HepG2 (cell line): ENCODE measurements at regions not wholly inside any gene's neighbourhood (a gene's known extent, or its start where the extent isn't known, plus 50 kb on each side); places are given as distances from the start of the nearest gene placed in this dataset.

Experiments
- ATAC-seq: fragments of 200-7000 bp; cut with Tn5 transposase; 3 replicates; pipeline ENCODE4 v1.9.1; 2020; ENCODE audit warnings: mild to moderate bottlenecking, moderate library complexity
- BruUV-seq: library from RNA; stranded (reverse); fragments of 400-500 nt; replicated peaks from 2 replicates; lab custom pipeline; 2021; lab: Mats Ljungman, UMichigan
- CTCF ChIA-PET: fragments of 300-600 bp; formaldehyde crosslinking; extraction: SDS; loops from one replicate; lab custom pipeline; 2021; ENCODE audit warnings: low total read pairs, inconsistent platforms, low intra/inter-chr PET ratio; lab: Yijun Ruan, JAX
- POLR2A ChIA-PET: fragments of 350-600 bp; sonication (Branson Sonifier 250); formaldehyde crosslinking; loops from one replicate; lab custom pipeline; 2020; ENCODE audit warnings: antibody characterized with exemption, inconsistent platforms; lab: Yijun Ruan, JAX
- DNase-seq: peaks from one replicate; pipeline ENCODE4 v3.0.0-alpha.2; 2015; ENCODE audit warnings: low spot score
- FAIRE-seq: peaks from 3 replicates; lab custom pipeline; 2011; peaks lifted over from hg19 to GRCh38; lab: Jason Lieb, UNC
- H2AFZ ChIP-seq: one replicate; pipeline ENCODE4 v1.6.1; 2011; ENCODE audit warnings: low read length, inconsistent platforms
- H3K27ac ChIP-seq: fragments of 300-600 bp; 3 replicates; pipeline ENCODE4 v1.8.0; 2011; ENCODE audit warnings: mixed run types, mild to moderate bottlenecking, mixed read lengths, low read length, inconsistent platforms; ENCODE audit not compliant: insufficient read depth; ENCODE audit errors: extremely low read length
- H3K27me3 ChIP-seq, 2 experiments: fragments of 200-600 bp in 1 of 2; 2 replicates in 1 of 2; 3 replicates in 1 of 2; pipeline versions ENCODE4 v1.6.0 to v1.8.0; 2011; ENCODE audit warnings: low read length in 2 of 2, mild to moderate bottlenecking in 2 of 2, moderate library complexity in 2 of 2, inconsistent platforms in 1 of 2; ENCODE audit not compliant: insufficient read depth in 2 of 2, control insufficient read depth in 1 of 2
- H3K36me3 ChIP-seq, 2 experiments: fragments of 200-600 bp in 1 of 2; replicated peaks in 1 of 2; 2 replicates in 1 of 2; 3 replicates in 1 of 2; pipeline versions ENCODE4 v1.5.1 to v1.8.0; 2011; ENCODE audit warnings: low read length in 2 of 2, inconsistent platforms in 1 of 2; ENCODE audit not compliant: insufficient read depth in 2 of 2, control insufficient read depth in 1 of 2
- H3K4me1 ChIP-seq: 2 replicates; pipeline ENCODE4 v1.5.1; 2012; ENCODE audit warnings: low read length, inconsistent platforms; ENCODE audit not compliant: insufficient read depth
- H3K4me2 ChIP-seq: 2 replicates; pipeline ENCODE4 v1.6.0; 2011; ENCODE audit warnings: low read depth, low read length, inconsistent platforms
- H3K4me3 ChIP-seq, 3 experiments: fragments of 200-600 bp in 1 of 3; sonication (generic), shearing (Covaris generic) in 1 of 3; replicated peaks in 1 of 3; 2 replicates each; pipeline ENCODE4 v1.5.1; 2011 to 2016; ENCODE audit warnings: low read length in 3 of 3, inconsistent platforms in 2 of 3, low read depth in 2 of 3, mild to moderate bottlenecking in 2 of 3, control low read depth in 1 of 3, mixed read lengths in 1 of 3; ENCODE audit not compliant: insufficient read depth in 1 of 3
- H3K79me2 ChIP-seq: one replicate; pipeline ENCODE4 v1.6.1; 2011; ENCODE audit warnings: low read length, inconsistent platforms; ENCODE audit not compliant: insufficient read depth
- H3K9ac ChIP-seq: 2 replicates; pipeline ENCODE4 v1.6.0; 2011; ENCODE audit warnings: mild to moderate bottlenecking, low read depth, low read length, inconsistent platforms; ENCODE audit not compliant: insufficient read depth
- H3K9me3 ChIP-seq: 2 replicates; pipeline ENCODE4 v1.5.1; 2012; ENCODE audit warnings: mild to moderate bottlenecking, low read length
- H4K20me1 ChIP-seq: 2 replicates; pipeline ENCODE4 v1.6.0; 2011; ENCODE audit warnings: inconsistent platforms, mild to moderate bottlenecking, low read length, moderate library complexity; ENCODE audit not compliant: insufficient read depth
- ERF ChIP-seq: IDR thresholded peaks from 2 replicates; pipeline ENCODE4 v1.6.1; 2018; ENCODE audit warnings: missing biosample characterization, missing genetic modification reagents
- HNRNPL ChIP-seq: fragments of 200-400 bp; formaldehyde crosslinking; IDR thresholded peaks from 2 replicates; pipeline ENCODE4 v1.6.1; 2017; ENCODE audit warnings: mild to moderate bottlenecking, low read depth, low read length
- HOXA3 ChIP-seq: sonication (generic); formaldehyde crosslinking; IDR thresholded peaks from 2 replicates; pipeline ENCODE4 v1.5.0; 2020; ENCODE audit warnings: missing genetic modification reagents
- IKZF1 ChIP-seq: fragments of 450-650 bp; IDR thresholded peaks from 2 replicates; pipeline ENCODE4 v1.7.1; 2016
- MED13 ChIP-seq: sonication (generic); formaldehyde crosslinking; IDR thresholded peaks from 2 replicates; pipeline ENCODE4 v1.5.0; 2020; ENCODE audit warnings: missing genetic modification reagents
- SIN3A ChIP-seq: IDR thresholded peaks from 2 replicates; pipeline ENCODE4 v1.6.1; 2011; ENCODE audit warnings: low read depth, mild to moderate bottlenecking, control low read depth, low read length, borderline replicate concordance
- ZFYVE20 ChIP-seq: sonication (generic); formaldehyde crosslinking; IDR thresholded peaks from 2 replicates; pipeline ENCODE4 v1.8.0; 2023; ENCODE audit warnings: low read depth, mild to moderate bottlenecking, moderate library complexity, missing genetic modification reagents, borderline replicate concordance
- ZIK1 ChIP-seq: sonication (generic); formaldehyde crosslinking; IDR thresholded peaks from 2 replicates; pipeline ENCODE4 v1.5.0; 2020; ENCODE audit warnings: mild to moderate bottlenecking, low read depth, missing genetic modification reagents, borderline replicate concordance
- ZNF382 ChIP-seq: sonication (generic); formaldehyde crosslinking; IDR thresholded peaks from 2 replicates; pipeline ENCODE4 v1.5.0; 2020; ENCODE audit warnings: missing genetic modification reagents, mild to moderate bottlenecking, borderline replicate concordance
- ZNF556 ChIP-seq: sonication (generic); formaldehyde crosslinking; IDR thresholded peaks from 2 replicates; pipeline ENCODE4 v1.4.0; 2020; ENCODE audit warnings: mild to moderate bottlenecking, missing genetic modification reagents, borderline replicate concordance
- ZNF577 ChIP-seq: sonication (generic); formaldehyde crosslinking; IDR thresholded peaks from 2 replicates; pipeline ENCODE4 v1.4.0; 2020; ENCODE audit warnings: mild to moderate bottlenecking, low read depth, missing genetic modification reagents, borderline replicate concordance
- ZNF713 ChIP-seq: sonication (generic); formaldehyde crosslinking; IDR thresholded peaks from 2 replicates; pipeline ENCODE4 v1.4.0; 2020; ENCODE audit warnings: mild to moderate bottlenecking, missing genetic modification reagents
- ZNF773 ChIP-seq: sonication (generic); formaldehyde crosslinking; IDR thresholded peaks from 2 replicates; pipeline ENCODE4 v1.4.0; 2020; ENCODE audit warnings: missing genetic modification reagents, borderline replicate concordance
- whole genome bisulfite sequencing: methylation state at CpG from one replicate; pipeline ENCODE4 v1.1.6; 2017; ENCODE audit warnings: low lambda C conversion rate; 5-methylcytosine and 5-hydroxymethylcytosine counted together
- in situ Hi-C: cut with HindIII; loops from 2 replicates; pipeline ENCODE4 v1.10.0; 2017; ENCODE audit warnings: low pct_unique_long_range_greater_than_20kb; ENCODE audit not compliant: extremely low pct_ligation_motif_present
- intact Hi-C: fragments of 100-400 bp; cut with micrococcal nuclease; formaldehyde crosslinking; loops from one replicate; pipeline ENCODE4 v1.10.0; 2022; ENCODE audit not compliant: unreplicated experiment
- TF ChIP-seq, protein P1 (sequence below): sonication (generic); formaldehyde crosslinking; conservative IDR thresholded peaks from 2 replicates; pipeline ENCODE4 v1.8.0; 2022; ENCODE audit warnings: missing genetic modification reagents
- TF ChIP-seq, protein P2 (sequence below), 2 experiments: fragments of 450-650 bp in 1 of 2; sonication (generic) in 1 of 2; formaldehyde crosslinking; IDR thresholded peaks; 2 replicates each; pipeline versions ENCODE4 v1.5.0 to v1.8.0; 2020 to 2022; ENCODE audit warnings: mild to moderate bottlenecking in 1 of 2, missing genetic modification reagents in 1 of 2

DNA sequence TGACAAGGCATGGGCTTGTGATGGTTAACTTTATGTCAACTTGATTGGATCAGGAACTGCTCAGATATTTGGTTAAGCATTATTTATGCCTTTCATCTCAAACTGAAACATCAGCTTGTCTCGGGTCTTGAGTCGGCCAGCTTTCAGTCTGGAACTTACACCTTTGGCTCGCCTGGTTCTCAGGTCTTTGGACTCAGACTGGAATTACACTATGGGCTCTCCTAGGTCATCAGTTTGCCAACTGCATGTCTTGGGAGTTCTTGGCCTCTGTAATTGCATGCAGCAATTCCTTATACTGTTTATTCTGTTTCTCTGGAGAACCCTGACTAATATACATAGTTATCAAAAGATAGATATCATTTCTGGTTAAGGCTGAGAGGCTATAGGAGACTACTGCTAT, 653.7 kb downstream of the ADGRL2 start:
- CTCF ChIA-PET = no interaction called here
- no peak for TF ChIP-seq HNRNPL
- Histone ChIP-seq H3K79me2 (no peaks in the 10 kb centered on the region), H2AFZ (no peak overlapping the region), H4K20me1 (no peaks in the 10 kb centered on the region), H3K4me1 (no peaks in the 10 kb centered on the region), H3K9me3 (peaks cover 75% of the 10 kb centered on the region), H3K9ac (no peak overlapping the region), H3K4me3 (no peak overlapping the region), H3K36me3 (no peaks in the 10 kb centered on the region), H3K4me2 (no peak overlapping the region), H3K27me3 (no peaks in the 10 kb centered on the region), H3K27ac (no peak overlapping the region)
- in situ Hi-C loops = no loop called here
- no TSS peak for BruUV-seq
- no peak for FAIRE-seq
- no peak for DNase-seq
- 0% methylated on average over 3 of the region's 3 CpGs for WGBS
- no peak for ATAC-seq
- intact Hi-C loops = no loop called here
- POLR2A ChIA-PET = no interaction called here

DNA sequence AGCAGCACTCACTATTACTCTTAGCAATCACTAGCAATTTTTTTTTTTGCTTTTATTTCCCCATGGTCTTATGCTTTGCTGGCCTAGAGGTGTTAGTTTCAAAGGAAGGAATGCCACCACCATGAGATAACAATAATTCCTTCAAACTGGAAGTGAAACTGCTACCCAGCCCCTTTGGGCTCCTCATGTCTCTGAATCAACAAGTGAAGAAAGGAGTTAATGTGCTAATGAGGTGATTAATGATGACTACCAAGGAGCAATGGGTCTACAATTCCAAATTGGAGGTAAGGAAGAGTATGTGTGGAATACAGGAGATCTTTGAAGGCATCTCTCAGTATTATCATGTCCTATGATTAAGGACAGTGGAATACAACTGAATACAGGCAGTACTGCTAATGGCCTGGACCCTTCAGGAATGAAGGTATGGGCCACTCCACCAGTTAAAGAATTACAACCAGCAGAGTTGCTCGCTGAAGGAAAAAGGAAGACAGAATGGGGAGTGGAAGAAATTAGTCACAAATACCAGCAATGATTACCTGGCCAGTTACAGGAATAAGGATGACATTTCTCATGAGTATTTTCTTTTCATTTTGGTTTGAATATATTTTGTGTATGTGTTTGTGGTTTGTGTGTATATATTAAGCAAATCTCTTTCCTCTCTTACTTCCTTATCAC, 652.9 kb downstream of the ADGRL2 start:
- DNase-seq = no peak
- ChIA-PET POLR2A (no interaction called here), CTCF (no interaction called here)
- intact Hi-C loops = no loop called here
- no peak for ATAC-seq
- Histone ChIP-seq H3K27me3 (no peaks in the 10 kb centered on the region), H3K36me3 (no peaks in the 10 kb centered on the region), H3K27ac (no peak overlapping the region), H2AFZ (no peak overlapping the region), H3K4me1 (no peaks in the 10 kb centered on the region), H3K9me3 (peaks cover 77% of the 10 kb centered on the region), H3K79me2 (no peaks in the 10 kb centered on the region), H3K9ac (no peak overlapping the region), H3K4me3 (no peak overlapping the region), H4K20me1 (no peaks in the 10 kb centered on the region)
- in situ Hi-C loops = no loop called here
- no peak for FAIRE-seq
- WGBS = 0% methylated on average over 1 of the region's 1 CpG
- BruUV-seq = no TSS peak
- TF ChIP-seq ZNF382 (no peak), ZNF713 (no peak), ZNF773 (no peak), ZFYVE20 (no peak), ERF (no peak), ZNF577 (no peak), IKZF1 (no peak), MED13 (CRISPR knock-in tag) (no peak), HOXA3 (CRISPR knock-in tag) (no peak), ZNF556 (CRISPR knock-in tag) (no peak), ZIK1 (CRISPR knock-in tag) (no peak), SIN3A (no peak)
- TF ChIP-seq, protein P1, sequence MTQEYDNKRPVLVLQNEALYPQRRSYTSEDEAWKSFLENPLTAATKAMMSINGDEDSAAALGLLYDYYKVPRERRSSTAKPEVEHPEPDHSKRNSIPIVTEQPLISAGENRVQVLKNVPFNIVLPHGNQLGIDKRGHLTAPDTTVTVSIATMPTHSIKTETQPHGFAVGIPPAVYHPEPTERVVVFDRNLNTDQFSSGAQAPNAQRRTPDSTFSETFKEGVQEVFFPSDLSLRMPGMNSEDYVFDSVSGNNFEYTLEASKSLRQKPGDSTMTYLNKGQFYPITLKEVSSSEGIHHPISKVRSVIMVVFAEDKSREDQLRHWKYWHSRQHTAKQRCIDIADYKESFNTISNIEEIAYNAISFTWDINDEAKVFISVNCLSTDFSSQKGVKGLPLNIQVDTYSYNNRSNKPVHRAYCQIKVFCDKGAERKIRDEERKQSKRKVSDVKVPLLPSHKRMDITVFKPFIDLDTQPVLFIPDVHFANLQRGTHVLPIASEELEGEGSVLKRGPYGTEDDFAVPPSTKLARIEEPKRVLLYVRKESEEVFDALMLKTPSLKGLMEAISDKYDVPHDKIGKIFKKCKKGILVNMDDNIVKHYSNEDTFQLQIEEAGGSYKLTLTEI (CRISPR knock-in tag) = no peak
- TF ChIP-seq, protein P2, sequence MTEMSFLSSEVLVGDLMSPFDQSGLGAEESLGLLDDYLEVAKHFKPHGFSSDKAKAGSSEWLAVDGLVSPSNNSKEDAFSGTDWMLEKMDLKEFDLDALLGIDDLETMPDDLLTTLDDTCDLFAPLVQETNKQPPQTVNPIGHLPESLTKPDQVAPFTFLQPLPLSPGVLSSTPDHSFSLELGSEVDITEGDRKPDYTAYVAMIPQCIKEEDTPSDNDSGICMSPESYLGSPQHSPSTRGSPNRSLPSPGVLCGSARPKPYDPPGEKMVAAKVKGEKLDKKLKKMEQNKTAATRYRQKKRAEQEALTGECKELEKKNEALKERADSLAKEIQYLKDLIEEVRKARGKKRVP (CRISPR knock-in tag; IDR thresholded peaks at IDR 0.05) = no peak
- TF ChIP-seq, all 625 proteins: peak for 0
- H3K4me2 ChIP-seq = no peak overlapping the region
